ENCODE measurements at regions not wholly inside any gene's neighbourhood (a gene's known extent, or its start where the extent isn't known, plus 50 kb on each side); places are given as distances from the start of the nearest gene placed in this dataset.
"Not testable (repeated sequence)": the region's sequence is repeated elsewhere in the genome, so short reads cannot be mapped to it uniquely, and the experiment has no call there.

DNA sequence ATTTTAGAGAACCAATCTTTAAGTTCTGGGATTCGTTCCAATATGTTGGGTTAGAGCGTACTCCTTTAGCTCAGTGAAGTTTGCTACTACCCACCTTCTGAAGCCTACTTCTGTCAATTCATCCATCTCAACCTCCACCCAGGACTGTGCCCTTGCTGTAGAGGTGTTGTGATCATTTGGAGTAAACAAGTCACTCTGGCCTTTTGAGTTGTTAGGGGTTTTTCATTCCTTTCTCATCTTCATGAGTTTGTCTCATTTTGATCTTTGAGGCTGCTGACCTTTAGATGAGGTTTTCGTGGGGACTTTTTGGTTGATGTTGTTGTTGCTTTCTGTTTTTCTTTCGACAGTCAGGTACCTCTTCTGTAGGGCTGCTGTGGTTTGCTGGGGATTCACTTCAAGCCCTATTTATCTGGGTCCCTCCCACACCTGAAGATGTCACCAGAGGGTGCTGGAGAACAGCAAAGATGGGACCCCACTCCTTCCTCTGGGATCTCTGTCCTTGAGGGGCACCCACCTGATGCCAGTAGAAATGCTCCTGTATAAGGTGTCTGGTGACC is 158.4 kb downstream of the ANKRD36B start:
- not testable (repeated sequence) for H3K9me3 Mint-ChIP-seq; H3K4me1 Mint-ChIP-seq; ATAC-seq (ENCODE audit: low read depth)

DNA sequence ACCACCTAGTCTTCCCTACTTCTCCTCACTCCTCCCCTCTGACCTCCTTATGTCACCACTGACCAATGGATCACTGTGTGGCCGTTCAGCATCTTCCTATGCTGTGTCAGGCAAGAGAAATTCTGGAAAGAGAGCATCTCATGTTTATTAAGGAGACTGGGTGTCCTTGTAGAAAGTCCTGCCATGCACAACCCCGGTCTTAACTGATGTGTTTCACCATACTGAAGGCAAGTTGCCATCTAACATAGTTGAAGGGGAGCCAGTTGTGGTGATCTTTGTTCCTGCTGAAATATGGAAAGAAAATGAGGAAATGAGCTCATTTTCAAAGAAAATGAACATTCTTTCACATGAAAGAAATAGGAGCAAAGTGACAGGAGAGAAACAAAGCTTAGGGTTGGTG is 167.3 kb downstream of the ANKRD36B start:
- DNase-seq (ENCODE audit: low spot score in 2 of 2); H3K36me3 Mint-ChIP-seq; ATAC-seq (ENCODE audit: low read depth); H3K27me3 Mint-ChIP-seq; H3K27ac Mint-ChIP-seq; H3K9me3 Mint-ChIP-seq; H3K4me1 Mint-ChIP-seq; H3K4me3 Mint-ChIP-seq: not testable (repeated sequence)

More for the DNA sequence above, 158.4 kb downstream of the ANKRD36B start:
- H3K27ac Mint-ChIP-seq; H3K4me3 Mint-ChIP-seq; H3K36me3 Mint-ChIP-seq; H3K27me3 Mint-ChIP-seq; DNase-seq (ENCODE audit: low spot score in 2 of 2): not testable (repeated sequence)

DNA sequence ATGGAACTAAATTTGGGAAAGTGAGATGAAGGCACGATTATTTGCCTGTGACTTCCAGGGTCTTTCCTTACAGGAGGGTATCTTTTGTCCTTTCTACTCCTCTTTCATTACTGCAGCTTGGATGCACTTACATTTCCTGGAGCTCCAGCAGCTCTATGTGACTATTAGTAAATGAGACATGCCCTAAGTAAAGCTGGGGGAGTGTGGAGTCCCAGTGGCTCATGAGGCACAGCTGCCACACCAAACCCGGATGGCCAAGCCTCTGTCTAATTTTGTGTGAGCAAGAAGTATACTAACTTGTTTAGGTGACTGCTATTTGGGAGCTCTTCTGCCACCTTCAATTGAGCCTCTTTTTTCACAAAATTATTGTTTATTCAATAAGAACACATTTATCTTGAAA is 183.3 kb downstream of the ANKRD36B start:
- not testable (repeated sequence) for H3K36me3 Mint-ChIP-seq; ATAC-seq (ENCODE audit: low read depth); H3K4me3 Mint-ChIP-seq; DNase-seq (ENCODE audit: low spot score in 2 of 2); H3K9me3 Mint-ChIP-seq; H3K4me1 Mint-ChIP-seq; H3K27ac Mint-ChIP-seq; H3K27me3 Mint-ChIP-seq

DNA sequence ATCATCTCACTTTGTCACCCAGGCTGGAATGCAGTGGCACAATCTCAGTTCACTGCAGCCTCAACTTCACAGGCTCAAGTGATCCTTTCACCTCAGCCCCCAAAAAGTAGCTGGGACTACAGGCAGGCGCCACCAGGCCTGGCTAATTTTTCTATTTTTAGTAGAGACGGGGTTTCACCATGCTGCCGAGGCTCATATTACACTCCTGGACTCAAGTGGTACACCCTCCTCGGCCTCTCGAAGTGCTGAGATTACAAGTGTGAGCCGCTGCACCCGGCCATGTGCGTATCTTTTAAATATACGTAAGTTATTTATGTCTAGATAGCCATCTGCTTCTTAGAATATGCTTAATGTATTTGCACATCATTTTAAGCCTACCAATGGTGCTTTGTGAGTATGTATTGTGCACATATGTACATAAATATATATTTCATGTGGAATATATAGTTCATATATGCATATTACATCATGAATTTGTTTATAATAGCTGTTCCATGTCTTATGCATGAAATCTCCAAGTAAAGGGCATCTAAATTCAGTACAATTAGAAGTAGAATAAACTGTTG is 184.4 kb downstream of the ANKRD36B start:
- not testable (repeated sequence) for ATAC-seq (ENCODE audit: low read depth); DNase-seq (ENCODE audit: low spot score in 2 of 2); H3K36me3 Mint-ChIP-seq; H3K27ac Mint-ChIP-seq; H3K4me3 Mint-ChIP-seq; H3K4me1 Mint-ChIP-seq; H3K27me3 Mint-ChIP-seq; H3K9me3 Mint-ChIP-seq

DNA sequence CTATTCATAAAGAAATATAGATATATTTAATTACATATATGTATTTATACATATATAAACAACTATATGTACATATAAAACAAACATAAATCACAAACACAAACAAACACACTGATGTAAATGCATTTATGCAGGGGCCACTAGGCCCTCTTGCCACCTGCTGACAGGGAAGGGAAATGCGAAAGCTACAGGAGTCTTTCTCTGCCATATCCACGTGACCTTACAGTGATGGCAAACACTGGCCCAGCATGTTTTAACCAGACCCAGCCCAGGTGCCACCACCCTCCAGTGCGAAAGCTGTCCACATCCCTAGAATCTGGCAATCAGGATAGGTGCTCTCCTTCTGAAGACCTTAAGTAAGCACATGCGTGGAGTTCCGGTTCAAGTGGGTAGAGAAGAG is 187.0 kb downstream of the ANKRD36B start:
- not testable (repeated sequence) for H3K4me1 Mint-ChIP-seq; H3K36me3 Mint-ChIP-seq; H3K27me3 Mint-ChIP-seq; H3K27ac Mint-ChIP-seq; H3K4me3 Mint-ChIP-seq; H3K9me3 Mint-ChIP-seq; DNase-seq (ENCODE audit: low spot score in 2 of 2)
- ATAC-seq (ENCODE audit: low read depth), result peak; percentile 59

GRCh38 chr2:97395691-97396090 is 194.0 kb downstream of the ANKRD36B start:
- H3K4me1 Mint-ChIP-seq; DNase-seq (ENCODE audit: low spot score in 2 of 2); ATAC-seq (ENCODE audit: low read depth); H3K27me3 Mint-ChIP-seq; H3K36me3 Mint-ChIP-seq; H3K4me3 Mint-ChIP-seq; H3K9me3 Mint-ChIP-seq; H3K27ac Mint-ChIP-seq: not testable (repeated sequence)

- H3K4me3 Mint-ChIP-seq; ATAC-seq (ENCODE audit: low read depth); H3K27ac Mint-ChIP-seq; H3K27me3 Mint-ChIP-seq; H3K9me3 Mint-ChIP-seq; H3K4me1 Mint-ChIP-seq; DNase-seq (ENCODE audit: low spot score in 2 of 2); H3K36me3 Mint-ChIP-seq: not testable (repeated sequence)
Observed at GRCh38 chr2:97385803-97386202, 203.9 kb downstream of the ANKRD36B start.

DNA sequence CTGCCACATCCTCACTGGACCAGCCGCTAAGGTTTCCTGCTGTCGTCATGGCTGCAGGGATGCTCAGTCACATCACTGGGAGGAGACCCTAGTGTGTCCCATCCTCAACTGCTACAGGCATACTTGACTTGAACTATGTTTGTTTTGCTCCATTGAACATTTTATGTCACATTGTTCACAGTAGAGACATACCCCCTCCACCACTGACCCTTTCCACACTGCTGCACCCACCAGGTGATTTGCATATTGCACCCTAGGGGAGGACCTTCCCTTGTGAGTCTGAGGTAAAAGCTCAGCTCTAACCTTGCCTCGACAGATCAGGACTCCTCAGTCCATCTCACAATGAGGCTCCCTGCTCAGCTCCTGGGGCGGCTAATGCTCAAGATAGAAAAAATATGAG is 213.8 kb downstream of the ANKRD36B start:
- DNase-seq (ENCODE audit: low spot score in 2 of 2); H3K4me1 Mint-ChIP-seq; H3K27ac Mint-ChIP-seq; H3K27me3 Mint-ChIP-seq; H3K9me3 Mint-ChIP-seq; H3K36me3 Mint-ChIP-seq; H3K4me3 Mint-ChIP-seq: not testable (repeated sequence)
- ATAC-seq (ENCODE audit: low read depth), result peak; percentile 82

GRCh38 chr2:97374426-97374825 is 215.3 kb downstream of the ANKRD36B start:
- not testable (repeated sequence) for DNase-seq (ENCODE audit: low spot score in 2 of 2); H3K36me3 Mint-ChIP-seq; H3K4me3 Mint-ChIP-seq; H3K27me3 Mint-ChIP-seq; H3K4me1 Mint-ChIP-seq; H3K9me3 Mint-ChIP-seq; H3K27ac Mint-ChIP-seq
- ATAC-seq (ENCODE audit: low read depth), result peak; percentile 74

DNA sequence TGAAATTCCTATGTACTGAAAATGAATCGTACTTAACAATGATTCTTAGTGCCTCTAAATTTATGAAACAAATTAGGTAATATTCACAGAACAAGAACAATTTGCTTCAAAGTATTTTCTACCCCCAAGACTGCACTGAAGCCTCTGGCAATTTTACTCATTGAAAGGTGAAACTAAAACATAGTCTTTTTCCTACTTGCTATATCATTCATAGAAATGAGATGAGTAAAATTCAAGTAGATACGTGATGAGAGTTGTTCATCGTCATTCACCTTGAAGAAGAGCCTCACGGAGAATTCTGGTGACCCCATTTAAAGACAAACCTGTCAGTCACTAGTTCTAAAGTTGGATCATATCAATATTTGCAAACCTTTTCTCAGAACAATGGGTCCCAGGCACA is 226.5 kb downstream of the ANKRD36B start:
- not testable (repeated sequence) for H3K9me3 Mint-ChIP-seq; H3K36me3 Mint-ChIP-seq; H3K27me3 Mint-ChIP-seq; H3K4me3 Mint-ChIP-seq; H3K27ac Mint-ChIP-seq; H3K4me1 Mint-ChIP-seq; ATAC-seq (ENCODE audit: low read depth); DNase-seq (ENCODE audit: low spot score in 2 of 2)

DNA sequence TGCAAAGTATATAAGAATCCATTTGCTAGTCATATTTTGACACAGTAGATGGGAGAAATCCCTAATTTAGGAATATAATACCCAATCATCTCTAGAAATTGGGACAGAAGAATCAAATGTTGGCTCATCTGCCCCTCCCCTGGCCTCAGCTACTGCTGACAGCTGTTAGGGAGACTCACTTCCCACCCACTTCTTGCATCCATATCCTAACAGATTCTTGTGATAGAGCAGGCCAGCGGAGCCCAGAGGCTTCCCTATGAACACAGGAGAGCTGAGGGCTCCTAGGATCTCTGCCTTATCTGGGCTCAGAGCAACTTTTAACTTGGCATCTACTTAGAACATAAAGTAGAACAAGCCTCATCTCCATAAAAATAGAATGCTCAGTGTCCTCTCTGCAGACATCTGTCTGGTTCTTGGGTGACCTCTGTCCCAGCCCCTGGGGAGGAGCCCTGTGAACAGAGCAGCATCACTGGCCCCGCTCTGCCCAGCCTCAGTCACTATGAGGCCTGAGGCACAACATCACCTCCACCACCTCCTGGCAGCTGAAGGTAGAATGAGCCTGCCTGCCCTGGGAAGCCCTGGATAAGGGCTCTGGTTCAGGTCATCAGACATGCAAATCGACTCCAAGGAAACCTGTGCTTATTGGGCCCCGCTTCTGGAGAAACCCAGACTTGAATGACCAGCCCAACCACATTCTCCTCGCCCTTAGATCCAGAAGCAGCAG is 229.7 kb downstream of the ANKRD36B start:
- ATAC-seq (ENCODE audit: low read depth) (no peak), DNase-seq (ENCODE audit: low spot score in 2 of 2) (no peak)
- Mint-ChIP-seq H3K4me3 (no peak overlapping the region), H3K9me3 (no peaks in the 10 kb centered on the region), H3K27ac (no peak overlapping the region), H3K36me3 (no peaks in the 10 kb centered on the region), H3K27me3 (peaks cover 4% of the 10 kb centered on the region), H3K4me1 (peaks cover 11% of the 10 kb centered on the region)

- Mint-ChIP-seq H3K9me3 (no peaks in the 10 kb centered on the region), H3K27ac (no peak overlapping the region), H3K4me1 (peaks cover 24% of the 10 kb centered on the region), H3K36me3 (no peaks in the 10 kb centered on the region), H3K27me3 (peaks cover 4% of the 10 kb centered on the region), H3K4me3 (no peak overlapping the region)
- DNase-seq (ENCODE audit: low spot score in 2 of 2) (no peak), ATAC-seq (ENCODE audit: low read depth) (peak; percentile 43)
Observed at GRCh38 chr2:97355887-97356286, 233.8 kb downstream of the ANKRD36B start.

DNA sequence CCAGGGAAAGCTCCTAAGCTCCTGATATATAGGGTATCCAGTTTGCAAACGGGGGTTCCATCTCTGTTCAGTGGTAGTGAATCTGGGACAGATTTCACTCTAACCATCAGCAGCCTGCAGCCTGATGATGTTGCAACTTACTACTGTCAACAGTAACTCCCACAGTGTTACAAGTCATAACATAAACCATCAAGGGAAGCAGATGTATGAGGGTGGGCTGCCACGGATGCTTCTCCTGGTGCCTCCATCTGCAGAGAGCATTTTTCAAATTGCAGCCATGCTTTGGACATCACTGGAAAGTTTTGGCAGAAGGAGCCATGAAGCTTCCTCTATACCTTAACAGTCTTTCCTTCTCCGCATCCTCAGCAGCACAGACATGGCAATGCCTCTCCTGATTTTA is 234.5 kb downstream of the ANKRD36B start:
- H3K4me1 Mint-ChIP-seq, result peaks cover 24% of the 10 kb centered on the region
- H3K4me3 Mint-ChIP-seq, result peak overlapping the region; percentile 53
- no peak for ATAC-seq (ENCODE audit: low read depth)
- H3K36me3 Mint-ChIP-seq, result no peaks in the 10 kb centered on the region
- H3K9me3 Mint-ChIP-seq, result no peaks in the 10 kb centered on the region
- no peak overlapping the region for H3K27ac Mint-ChIP-seq
- H3K27me3 Mint-ChIP-seq, result peaks cover 4% of the 10 kb centered on the region
- DNase-seq (ENCODE audit: low spot score in 2 of 2), result no peak

DNA sequence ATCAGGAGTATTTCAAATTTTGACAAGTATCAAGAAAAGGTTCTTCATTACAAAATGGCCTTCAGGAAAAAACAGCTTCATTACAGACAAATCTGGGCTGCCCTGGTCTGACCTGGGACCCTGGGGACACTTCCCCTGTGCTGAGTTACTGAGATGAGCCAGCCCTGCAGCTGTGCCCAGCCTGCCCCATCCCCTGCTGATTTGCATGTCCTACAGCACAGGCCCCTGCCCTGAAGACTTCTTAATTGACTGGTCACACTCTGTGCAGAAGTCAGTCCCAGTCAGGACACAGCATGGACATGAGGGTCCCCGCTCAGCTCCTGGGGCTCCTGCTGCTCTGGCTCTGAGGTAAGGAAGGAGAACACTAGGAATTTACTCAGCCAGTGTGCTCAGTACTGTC is 235.1 kb downstream of the ANKRD36B start:
- DNase-seq (ENCODE audit: low spot score in 2 of 2) (no peak), ATAC-seq (ENCODE audit: low read depth) (no peak)
- Mint-ChIP-seq H3K27me3 (peaks cover 4% of the 10 kb centered on the region), H3K4me3 (peak overlapping the region; percentile 53), H3K9me3 (no peaks in the 10 kb centered on the region), H3K36me3 (no peaks in the 10 kb centered on the region), H3K4me1 (peaks cover 24% of the 10 kb centered on the region), H3K27ac (no peak overlapping the region)

DNA sequence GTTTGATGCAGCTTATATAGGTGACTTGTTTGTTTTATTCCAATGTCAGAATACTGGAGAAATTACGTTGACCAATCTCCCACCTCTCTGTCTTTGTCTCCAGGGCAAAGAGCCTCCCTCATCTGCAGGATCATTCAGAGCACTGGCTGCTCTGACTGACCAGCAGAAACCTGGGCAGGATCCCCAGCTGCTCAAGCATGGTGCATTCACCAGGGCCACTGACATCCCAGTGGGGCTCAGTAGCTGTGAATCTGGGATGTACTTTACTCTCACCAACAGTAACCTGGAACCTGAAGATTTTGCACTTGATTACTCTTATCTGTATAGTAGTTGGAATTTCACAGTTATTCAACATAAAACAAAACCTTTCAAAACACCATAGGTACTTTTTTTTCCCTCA is 235.9 kb downstream of the ANKRD36 start:
- Mint-ChIP-seq H3K9me3 (no peaks in the 10 kb centered on the region), H3K27ac (no peak overlapping the region), H3K36me3 (no peaks in the 10 kb centered on the region), H3K4me3 (no peak overlapping the region), H3K27me3 (no peaks in the 10 kb centered on the region), H3K4me1 (peaks cover 6% of the 10 kb centered on the region)
- ATAC-seq (ENCODE audit: low read depth) (no peak), DNase-seq (ENCODE audit: low spot score in 2 of 2) (no peak)

All from memory B cell (primary cell).